HG03558 (cell line): ENCODE measurements at regions not wholly inside any gene's neighbourhood (a gene's known extent, or its start where the extent isn't known, plus 50 kb on each side); places are given as distances from the start of the nearest gene placed in this dataset.

Source experiments
- ATAC-seq: cut with Tn5 transposase; IDR thresholded peaks from one replicate; pipeline ENCODE4 v1.9.1; 2021; ENCODE audit warnings: moderate number of reproducible peaks; ENCODE audit not compliant: unreplicated experiment; ENCODE audit errors: extremely low read depth

- no peak for ATAC-seq
Observed at GRCh38 chr2:81876624-81877023, 1572.1 kb upstream of the LRRTM1 start.

GRCh38 chr2:81872006-81872405 is 1567.5 kb upstream of the LRRTM1 start:
- ATAC-seq: no peak

- ATAC-seq: no peak
Observed at GRCh38 chr2:81870119-81870518, 1565.6 kb upstream of the LRRTM1 start.

GRCh38 chr2:81858998-81859397 is 1554.4 kb upstream of the LRRTM1 start:
- no peak for ATAC-seq

GRCh38 chr2:81853341-81853740 is 1548.8 kb upstream of the LRRTM1 start:
- no peak for ATAC-seq

GRCh38 chr2:81852651-81853050 is 1548.1 kb upstream of the LRRTM1 start:
- ATAC-seq: no peak

GRCh38 chr2:81839780-81840179 is 1535.2 kb upstream of the LRRTM1 start:
- no peak for ATAC-seq

- no peak for ATAC-seq
Observed at GRCh38 chr2:81835321-81836000, 1530.9 kb upstream of the LRRTM1 start.

GRCh38 chr2:81786811-81787210 is 1482.3 kb upstream of the LRRTM1 start:
- ATAC-seq: no peak

GRCh38 chr2:81767187-81767912 is 1462.8 kb upstream of the LRRTM1 start:
- ATAC-seq: no peak

- no peak for ATAC-seq
Observed at GRCh38 chr2:81747481-81748070, 1443.0 kb upstream of the LRRTM1 start.

GRCh38 chr2:81739966-81740365 is 1435.4 kb upstream of the LRRTM1 start:
- ATAC-seq: no peak

GRCh38 chr2:81734981-81735380 is 1430.4 kb upstream of the LRRTM1 start:
- no peak for ATAC-seq

- no peak for ATAC-seq
Observed at GRCh38 chr2:81714817-81715216, 1410.3 kb upstream of the LRRTM1 start.

- no peak for ATAC-seq
Observed at GRCh38 chr2:81706856-81707255, 1402.3 kb upstream of the LRRTM1 start.

- ATAC-seq: no peak
Observed at GRCh38 chr2:81703831-81704230, 1399.3 kb upstream of the LRRTM1 start.

- ATAC-seq: no peak
Observed at GRCh38 chr2:81692566-81692965, 1388.0 kb upstream of the LRRTM1 start.

GRCh38 chr2:81675641-81676040 is 1371.1 kb upstream of the LRRTM1 start:
- ATAC-seq: no peak

- ATAC-seq: no peak
Observed at GRCh38 chr2:81672923-81673322, 1368.4 kb upstream of the LRRTM1 start.

- no peak for ATAC-seq
Observed at GRCh38 chr2:81672516-81672915, 1368.0 kb upstream of the LRRTM1 start.

- no peak for ATAC-seq
Observed at GRCh38 chr2:81670885-81671284, 1366.3 kb upstream of the LRRTM1 start.

GRCh38 chr2:81661081-81661480 is 1356.5 kb upstream of the LRRTM1 start:
- ATAC-seq: no peak
